HFF-Myc (cell line): ENCODE measurements at regions not wholly inside any gene's neighbourhood (a gene's known extent, or its start where the extent isn't known, plus 50 kb on each side); places are given as distances from the start of the nearest gene placed in this dataset.

ENCODE experiments used
- DNase-seq: peaks from one replicate; pipeline ENCODE4 v3.0.0-alpha.2; 2011; ENCODE audit warnings: low read depth; ENCODE audit errors: extremely low read depth
- H3K4me3 ChIP-seq: replicated peaks from 2 replicates; pipeline ENCODE4 v1.5.1; 2011; ENCODE audit warnings: low read depth, mild to moderate bottlenecking, control low read depth, low read length
- CTCF ChIP-seq: IDR thresholded peaks from 2 replicates; pipeline ENCODE4 v1.5.1; 2012; ENCODE audit warnings: mild to moderate bottlenecking, low read depth, low read length, control low read depth; ENCODE audit errors: missing control alignments

DNA sequence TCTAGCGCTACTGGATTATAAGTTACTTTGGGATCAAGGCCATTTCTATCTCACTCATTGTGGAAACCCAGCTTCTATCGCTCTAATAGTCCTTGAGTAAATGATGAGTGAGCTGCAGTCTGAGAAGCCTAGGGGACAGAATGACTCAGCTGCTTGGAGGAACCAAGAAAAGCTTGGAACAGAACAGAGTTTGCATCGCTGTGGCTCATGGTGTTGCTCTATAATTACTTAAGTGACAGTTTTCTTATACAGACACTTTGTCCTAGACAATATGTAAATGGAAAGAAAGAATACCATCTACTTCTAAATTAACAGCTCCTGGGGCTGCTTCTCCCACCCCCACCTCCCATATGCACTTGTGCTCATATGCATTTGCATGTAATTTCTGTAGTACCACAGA is 156.9 kb downstream of the SLIT2 start:
- no peak for DNase-seq
- H3K4me3 ChIP-seq = no peak overlapping the region
- no peak for TF ChIP-seq CTCF

DNA sequence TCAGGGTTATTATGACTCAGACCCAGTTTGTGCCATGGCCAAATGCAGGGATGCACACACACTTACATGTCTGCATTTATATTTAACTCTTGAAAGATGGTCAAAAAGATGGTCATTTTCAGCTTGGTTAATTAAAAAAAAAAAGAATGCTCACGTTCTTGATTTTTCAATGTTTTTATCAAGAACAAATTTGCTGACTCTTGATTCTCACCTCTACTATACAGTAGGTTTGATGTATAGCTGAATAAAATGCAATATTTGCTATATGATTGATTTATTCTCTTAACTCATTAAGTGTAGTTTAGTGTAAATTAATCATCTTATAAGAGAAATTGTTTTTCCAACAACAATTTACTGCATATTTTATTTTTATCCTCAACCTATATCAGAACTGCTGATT is 160.4 kb downstream of the SLIT2 start:
- no peak for DNase-seq

DNA sequence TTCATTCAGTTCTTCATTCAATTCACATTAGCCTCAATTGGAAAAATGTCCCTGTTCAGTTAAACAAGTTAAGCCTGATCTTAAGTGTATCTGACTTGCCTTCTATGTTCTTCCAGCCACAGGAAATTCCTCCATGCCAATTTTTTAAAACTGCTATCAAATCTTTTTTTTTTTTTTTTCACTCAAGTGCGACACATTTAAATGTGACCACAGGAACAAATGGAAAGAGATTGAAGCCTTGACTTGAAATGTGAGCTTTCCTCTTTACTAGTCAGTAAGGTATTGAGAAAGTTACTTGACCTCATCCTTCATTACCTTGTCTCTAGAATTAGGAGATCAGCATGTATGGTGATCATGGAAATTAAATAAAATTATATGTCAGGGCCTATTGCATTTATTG is 165.1 kb downstream of the SLIT2 start:
- DNase-seq = no peak
- TF ChIP-seq CTCF = no peak
- H3K4me3 ChIP-seq = no peak overlapping the region

More for the DNA sequence above, 160.4 kb downstream of the SLIT2 start:
- H3K4me3 ChIP-seq = no peak overlapping the region
- TF ChIP-seq CTCF = no peak

DNA sequence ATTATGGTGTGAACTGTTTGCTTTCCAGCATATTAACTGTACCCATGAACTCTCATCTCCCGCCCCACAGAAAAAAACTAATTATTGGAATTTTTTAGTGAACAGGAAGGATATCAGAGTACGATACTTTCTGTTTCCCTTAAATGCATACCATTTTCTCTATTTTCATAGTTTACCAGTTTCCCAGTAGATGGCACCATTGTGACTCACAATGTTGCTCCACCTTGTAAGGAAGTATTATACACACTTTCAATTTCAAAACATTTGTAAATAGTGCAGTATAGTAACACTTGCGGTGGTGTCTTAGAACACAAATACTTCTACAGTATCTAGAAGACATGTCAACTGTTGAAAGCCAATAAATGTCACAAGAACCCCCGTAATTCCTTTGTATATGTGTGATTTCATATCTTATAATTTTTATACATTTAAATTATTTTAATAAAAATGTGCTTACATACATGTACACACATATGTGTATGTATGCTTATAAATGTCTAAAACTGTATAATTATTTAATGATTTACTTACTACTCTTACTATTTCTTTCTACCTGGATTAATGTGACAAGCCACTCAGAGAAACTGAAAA is 167.3 kb downstream of the SLIT2 start:
- H3K4me3 ChIP-seq = no peak overlapping the region
- DNase-seq = peak; percentile 41
- TF ChIP-seq CTCF = peak; percentile 48

GRCh38 chr4:20420916-20421602 is 169.4 kb downstream of the SLIT2 start:
- no peak overlapping the region for H3K4me3 ChIP-seq
- TF ChIP-seq CTCF = no peak
- DNase-seq = no peak

DNA sequence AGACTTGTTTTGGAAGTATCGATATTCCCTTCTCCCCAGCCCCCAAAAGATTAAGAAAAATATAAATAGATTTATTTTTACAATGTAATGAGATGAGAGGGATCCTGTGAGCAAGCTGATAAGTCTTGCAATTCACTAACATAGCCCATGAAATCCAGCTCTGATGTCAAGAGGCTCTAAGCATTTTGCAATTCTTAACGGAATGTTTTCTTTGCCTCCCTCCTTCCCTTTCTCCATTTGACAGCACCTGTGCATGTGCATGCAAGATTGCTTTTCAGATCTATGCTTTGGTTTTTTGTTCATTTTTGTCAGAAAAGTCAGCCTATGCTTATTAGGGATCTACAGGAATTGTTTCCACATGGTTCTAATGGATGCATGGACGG is 169.9 kb downstream of the SLIT2 start:
- no peak for DNase-seq
- no peak overlapping the region for H3K4me3 ChIP-seq
- TF ChIP-seq CTCF = no peak

DNA sequence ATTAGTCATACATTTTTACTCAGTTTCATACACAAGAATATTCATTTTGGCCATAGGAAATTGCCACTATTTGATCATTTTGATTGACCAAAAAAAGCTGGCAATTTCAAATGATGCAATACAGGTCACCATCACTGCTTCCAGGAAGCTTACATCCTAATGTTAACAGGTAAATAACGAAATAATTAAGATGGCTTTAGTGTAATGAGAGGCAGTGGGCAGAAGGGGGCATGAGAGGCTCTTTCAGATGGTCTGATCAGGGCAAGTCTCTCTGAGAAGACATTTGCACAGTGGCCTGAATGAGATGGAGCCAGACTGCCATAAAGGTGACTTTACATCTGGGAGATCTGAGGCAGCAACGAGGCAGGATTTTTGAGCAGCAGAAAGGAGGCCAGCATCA is 170.7 kb downstream of the SLIT2 start:
- no peak for DNase-seq
- H3K4me3 ChIP-seq = no peak overlapping the region
- peak; percentile 25 for TF ChIP-seq CTCF
